Endothelial cell of umbilical vein (primary cell): ENCODE measurements at regions not wholly inside any gene's neighbourhood (a gene's known extent, or its start where the extent isn't known, plus 50 kb on each side); places are given as distances from the start of the nearest gene placed in this dataset.

ENCODE experiments used
- BruUV-seq: library from RNA; stranded (reverse); fragments of 400-500 nt; replicated peaks from 2 replicates; lab custom pipeline; 2021; lab: Mats Ljungman, UMichigan
- CTCF ChIA-PET: fragments of 300-600, 350-600 bp; sonication (Branson Sonifier 250); formaldehyde crosslinking; loops from one replicate; lab custom pipeline; 2021; ENCODE audit warnings: antibody characterized with exemption, inconsistent platforms; lab: Charles Lee
- POLR2A ChIA-PET: fragments of 300-600, 350-600 bp; sonication (Branson Sonifier 250); formaldehyde crosslinking; loops from one replicate; lab custom pipeline; 2021; ENCODE audit warnings: antibody characterized with exemption, inconsistent platforms; lab: Charles Lee
- DNase-seq: peaks from one replicate; pipeline ENCODE4 v3.0.0-alpha.2; 2011; ENCODE audit warnings: low read depth, low spot score
- FAIRE-seq: peaks from 2 replicates; lab custom pipeline; 2011; peaks lifted over from hg19 to GRCh38; lab: Jason Lieb, UNC
- H2AFZ ChIP-seq: 2 replicates; pipeline ENCODE4 v1.6.0; 2012; ENCODE audit warnings: low read depth, low read length, control low read depth, inconsistent platforms
- H3K27ac ChIP-seq: 2 replicates; pipeline ENCODE4 v1.5.1; 2011; ENCODE audit warnings: low read depth, mild to moderate bottlenecking, control low read depth, low read length, moderate library complexity; ENCODE audit not compliant: insufficient read depth
- H3K27me3 ChIP-seq, 2 experiments: 2 replicates each; pipeline versions ENCODE4 v1.6.0 to v1.6.1; 2011; ENCODE audit warnings: low read length in 2 of 2, mixed read lengths in 1 of 2; ENCODE audit not compliant: control insufficient read depth in 2 of 2, insufficient read depth in 2 of 2
- H3K36me3 ChIP-seq, 2 experiments: 2 replicates in 1 of 2; 3 replicates in 1 of 2; pipeline ENCODE4 v1.5.1; 2011; ENCODE audit warnings: low read length in 2 of 2, mild to moderate bottlenecking in 1 of 2, moderate library complexity in 1 of 2; ENCODE audit not compliant: control insufficient read depth in 2 of 2, insufficient read depth in 2 of 2; ENCODE audit errors: extremely low read depth in 1 of 2
- H3K4me1 ChIP-seq: 3 replicates; pipeline ENCODE4 v1.5.1; 2011; ENCODE audit warnings: mild to moderate bottlenecking, low read length; ENCODE audit not compliant: control insufficient read depth, insufficient read depth; ENCODE audit errors: extremely low read depth
- H3K4me2 ChIP-seq: 2 replicates; pipeline ENCODE4 v1.6.1; 2011; ENCODE audit warnings: low read length, control low read depth, mixed read lengths; ENCODE audit not compliant: insufficient read depth
- H3K4me3 ChIP-seq, 3 experiments: fragments of 200-600 bp in 1 of 3; sonication (generic), shearing (Covaris generic) in 1 of 3; replicated peaks in 1 of 3; 2 replicates each; pipeline ENCODE4 v1.5.1; 2011 to 2016; ENCODE audit warnings: control low read depth in 3 of 3, low read length in 3 of 3, mild to moderate bottlenecking in 2 of 3, inconsistent platforms in 1 of 3, low read depth in 1 of 3, moderate library complexity in 1 of 3; ENCODE audit not compliant: insufficient read depth in 1 of 3
- H3K79me2 ChIP-seq: 2 replicates; pipeline ENCODE4 v1.6.0; 2012; ENCODE audit warnings: low read length, inconsistent platforms; ENCODE audit not compliant: control insufficient read depth, insufficient read depth
- H3K9ac ChIP-seq: replicated peaks from 2 replicates; pipeline ENCODE3; 2011; ENCODE audit warnings: low read length, control low read depth; ENCODE audit not compliant: insufficient read depth; ENCODE audit errors: extremely low read depth
- H3K9me1 ChIP-seq: replicated peaks from 3 replicates; pipeline ENCODE4 v1.6.0; 2011; ENCODE audit warnings: mild to moderate bottlenecking, low read length; ENCODE audit not compliant: control insufficient read depth, insufficient read depth; ENCODE audit errors: extremely low read depth
- H3K9me3 ChIP-seq: replicated peaks from 2 replicates; pipeline ENCODE4 v1.5.1; 2012; ENCODE audit warnings: low read length, inconsistent platforms; ENCODE audit not compliant: control insufficient read depth, insufficient read depth
- H4K20me1 ChIP-seq: replicated peaks from 2 replicates; pipeline ENCODE3; 2011; ENCODE audit warnings: mild to moderate bottlenecking, low read length; ENCODE audit not compliant: control insufficient read depth, insufficient read depth; ENCODE audit errors: extremely low read depth
- CTCF ChIP-seq, 2 donors: IDR thresholded peaks; 1 replicate in 1 of 2; 2 replicates in 1 of 2; pipeline ENCODE4 v1.5.1; 2011; ENCODE audit warnings: low read length in 2 of 2, mild to moderate bottlenecking in 2 of 2, moderate library complexity in 2 of 2, control low read depth in 1 of 2, inconsistent platforms in 1 of 2, low read depth in 1 of 2; ENCODE audit not compliant: insufficient read depth in 1 of 2; ENCODE audit errors: extremely low read depth in 1 of 2
- EZH2 ChIP-seq: IDR thresholded peaks from 2 replicates; pipeline ENCODE4 v1.6.1; 2012; ENCODE audit warnings: borderline replicate concordance, low read depth, mild to moderate bottlenecking, moderate library complexity, low read length, inconsistent platforms; ENCODE audit not compliant: severe bottlenecking
- FOS ChIP-seq: IDR thresholded peaks from 2 replicates; pipeline ENCODE4 v1.6.1; 2011; ENCODE audit warnings: mild to moderate bottlenecking, low read length, moderate library complexity, borderline replicate concordance; ENCODE audit not compliant: insufficient read depth
- GATA2 ChIP-seq: IDR thresholded peaks from 2 replicates; pipeline ENCODE4 v1.7.0; 2011; ENCODE audit warnings: low read depth, mild to moderate bottlenecking, moderate library complexity, mixed read lengths, low read length; ENCODE audit not compliant: insufficient read length, insufficient read depth
- JUN ChIP-seq: IDR thresholded peaks from 2 replicates; pipeline ENCODE4 v1.6.1; 2011; ENCODE audit warnings: borderline replicate concordance, low read depth; ENCODE audit not compliant: insufficient read length, insufficient read depth
- MAX ChIP-seq: IDR thresholded peaks from 2 replicates; pipeline ENCODE4 v1.6.1; 2011; ENCODE audit not compliant: insufficient read depth, insufficient read length
- MYC ChIP-seq: IDR thresholded peaks from one replicate; pipeline ENCODE4 v1.6.1; 2011; ENCODE audit warnings: mild to moderate bottlenecking, low read depth, low read length
- POLR2A ChIP-seq: IDR thresholded peaks from 2 replicates; pipeline ENCODE4 v1.6.1; 2012; ENCODE audit warnings: low read depth, mild to moderate bottlenecking, control low read depth, low read length
- POLR2AphosphoS5 ChIP-seq: IDR thresholded peaks from 2 replicates; pipeline ENCODE4 v1.6.1; 2012; ENCODE audit warnings: low read depth, mild to moderate bottlenecking, control low read depth, low read length, moderate library complexity; ENCODE audit not compliant: insufficient read depth
- dilution Hi-C: fragments of 300-500 bp; cut with MboI; formaldehyde crosslinking; loops from one replicate; pipeline ENCODE4 v1.15.0; 2019; ENCODE audit warnings: low sequenced_read_pairs; ENCODE audit not compliant: extremely low pct_ligation_motif_present
- intact Hi-C: fragments of 100-400 bp; cut with micrococcal nuclease; formaldehyde crosslinking; loops from one replicate; pipeline ENCODE4 v1.10.0; 2022

GRCh38 chr20:22499515-22500166, 84.7 kb downstream of the FOXA2 start:
- Histone ChIP-seq H3K36me3 (no peaks in the 10 kb centered on the region), H3K9ac (no peak overlapping the region), H3K4me3 (no peak overlapping the region), H3K79me2 (no peaks in the 10 kb centered on the region), H3K9me3 (no peaks in the 10 kb centered on the region), H4K20me1 (no peaks in the 10 kb centered on the region), H3K27ac (no peak overlapping the region), H3K27me3 (no peaks in the 10 kb centered on the region), H3K4me2 (no peak overlapping the region), H2AFZ (no peak overlapping the region), H3K4me1 (no peaks in the 10 kb centered on the region), H3K9me1 (no peaks in the 10 kb centered on the region)
- intact Hi-C loops: no loop called here
- dilution Hi-C loops: no loop called here
- TF ChIP-seq MAX (no peak), EZH2 (no peak), JUN (no peak), FOS (no peak), CTCF (IDR thresholded peaks at IDR 0.05; ENCODE audit: extremely low read depth in 1 of 2, insufficient read depth in 1 of 2, low read depth in 1 of 2, low read length in 2 of 2) (no peak), GATA2 (no peak), MYC (no peak), POLR2AphosphoS5 (no peak), POLR2A (no peak)
- no peak for DNase-seq
- no TSS peak for BruUV-seq
- ChIA-PET CTCF (no interaction called here), POLR2A (no interaction called here)
- no peak for FAIRE-seq
